NCI-H2081 (cell line): ENCODE measurements at regions not wholly inside any gene's neighbourhood (a gene's known extent, or its start where the extent isn't known, plus 50 kb on each side); places are given as distances from the start of the nearest gene placed in this dataset.
"Not testable (repeated sequence)": the region's sequence is repeated elsewhere in the genome, so short reads cannot be mapped to it uniquely, and the experiment has no call there.

Experiments used
- DNase-seq, 2 experiments: peaks; one replicate each; lab custom pipeline; 2025; lab: John Stamatoyannopoulos, UW

- DNase-seq: no peak
Observed at GRCh38 chr1:219560856-219561255, 52.0 kb downstream of the ZC3H11B start.

DNA sequence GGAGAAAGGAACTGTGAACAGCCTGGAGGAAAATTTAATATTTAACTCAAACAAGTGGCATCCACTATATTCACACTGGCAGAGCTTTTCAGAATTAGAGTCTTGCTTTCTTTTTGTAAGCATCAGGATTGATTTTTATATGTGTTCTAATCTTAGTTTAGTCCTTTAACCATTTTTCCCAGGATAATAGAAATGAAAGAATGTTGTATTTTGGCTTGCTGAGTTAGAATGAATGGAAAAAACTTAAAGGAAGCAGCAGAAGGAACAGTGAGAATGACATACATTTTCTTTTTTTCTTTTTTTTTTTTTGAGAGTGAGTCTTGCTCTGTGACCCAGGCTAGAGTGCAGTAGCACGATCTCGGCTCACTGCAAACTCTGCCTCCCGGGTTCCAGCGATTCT lies 53.0 kb downstream of the ZC3H11B start:
- DNase-seq: no peak

- DNase-seq: peak; percentile 20 to 66
Observed at GRCh38 chr1:219555806-219556205, 57.1 kb downstream of the ZC3H11B start.

DNA sequence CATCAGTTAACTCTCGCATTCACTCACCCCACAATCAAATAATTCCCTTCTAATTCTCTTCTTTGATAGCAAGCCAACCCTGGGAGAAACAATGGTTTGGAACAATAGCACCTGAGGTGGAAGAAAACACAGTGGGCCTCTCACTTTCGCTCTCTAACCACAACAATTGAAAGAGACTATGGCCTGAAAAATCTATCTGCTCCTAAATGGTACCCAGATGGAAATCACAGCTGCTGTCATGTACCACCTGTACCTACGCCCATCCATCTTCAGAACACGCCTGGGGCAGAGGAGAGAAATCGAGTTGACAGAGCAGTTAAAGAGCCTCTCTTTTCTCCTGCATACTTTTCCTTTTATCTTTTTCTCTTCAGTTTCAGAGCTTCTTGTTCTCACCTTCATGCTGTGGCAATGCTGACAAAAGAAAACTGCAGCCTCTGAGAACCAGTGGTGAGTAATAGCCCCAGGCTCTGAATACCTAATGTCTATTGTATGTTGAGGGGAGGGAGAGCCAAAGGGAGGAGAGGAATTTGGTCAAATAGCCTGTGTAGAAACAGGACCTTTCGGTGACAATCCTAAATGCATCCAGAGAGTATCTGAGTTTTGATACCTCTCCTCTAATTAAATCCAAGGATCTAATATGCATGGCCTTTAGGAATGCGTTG lies 57.7 kb downstream of the ZC3H11B start:
- peak; percentile 35 to 61 for DNase-seq

DNA sequence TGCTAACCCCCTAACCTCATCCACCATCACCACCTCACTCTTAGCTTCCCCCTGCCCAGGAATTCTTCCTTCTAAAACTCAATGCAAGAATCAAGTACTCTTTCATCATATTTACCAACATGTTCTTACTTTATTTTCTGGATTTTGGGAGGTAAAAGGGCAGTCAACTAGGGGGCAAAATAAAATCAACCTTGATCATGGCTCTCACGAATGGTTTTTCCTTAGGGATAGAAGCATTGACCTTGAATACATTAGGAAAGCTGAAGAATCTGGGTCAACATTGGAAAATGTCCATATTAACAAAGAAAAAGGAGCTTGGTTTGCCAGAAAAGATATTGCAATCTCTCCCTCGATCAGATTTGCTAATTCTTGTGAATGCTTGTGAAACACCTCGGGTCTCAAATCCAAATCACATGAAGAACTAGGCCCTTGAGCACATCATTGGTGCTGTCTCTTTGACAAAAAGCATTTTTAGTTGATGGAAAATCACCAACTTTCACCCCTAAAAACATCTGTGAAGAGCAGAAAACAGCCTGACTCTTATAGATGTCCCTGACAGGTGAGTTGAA lies 58.9 kb downstream of the ZC3H11B start:
- DNase-seq: no peak

DNA sequence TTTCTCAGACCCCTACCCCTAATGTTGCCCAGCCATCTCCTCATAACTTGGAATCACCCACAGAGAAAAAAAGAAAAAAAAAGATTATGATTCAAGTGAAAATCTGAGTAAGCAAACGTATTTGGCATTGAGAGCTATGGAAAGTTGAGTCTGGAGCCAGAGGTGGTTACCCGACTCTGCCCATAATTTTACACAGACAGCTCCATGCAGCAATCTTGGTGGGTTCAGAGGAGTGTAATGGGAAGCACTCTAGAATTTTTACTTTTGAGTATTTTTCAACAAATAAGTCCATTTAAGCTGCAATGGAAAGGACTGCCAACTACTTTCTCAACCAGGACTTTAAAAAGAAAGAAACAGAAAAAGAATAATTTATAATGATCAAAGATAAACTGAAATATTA lies 62.7 kb downstream of the ZC3H11B start:
- no peak for DNase-seq

DNA sequence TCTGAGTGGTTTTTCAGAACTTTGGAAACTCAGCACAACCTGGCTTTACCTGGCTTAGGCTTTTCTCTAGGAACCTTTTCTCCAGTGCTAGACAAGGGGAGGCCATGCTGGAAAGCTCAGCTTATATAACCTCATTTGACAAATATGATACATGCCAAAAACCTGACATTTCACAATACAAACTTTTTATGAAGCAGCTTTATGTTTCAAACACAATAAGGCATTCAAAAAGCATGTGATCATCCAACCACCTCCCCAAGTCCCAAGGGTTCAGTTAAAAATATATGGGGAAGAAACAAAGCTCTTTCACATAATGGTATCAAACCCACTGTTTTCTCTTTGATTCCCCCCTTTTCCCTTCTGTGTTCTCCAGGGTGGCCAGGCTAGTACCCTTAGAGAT lies 63.7 kb downstream of the ZC3H11B start:
- DNase-seq: no peak

- no peak for DNase-seq
Observed at GRCh38 chr1:219548386-219548785, 64.5 kb downstream of the ZC3H11B start.

GRCh38 chr1:219545756-219546155 lies 67.1 kb downstream of the ZC3H11B start:
- not testable (repeated sequence) for DNase-seq

DNA sequence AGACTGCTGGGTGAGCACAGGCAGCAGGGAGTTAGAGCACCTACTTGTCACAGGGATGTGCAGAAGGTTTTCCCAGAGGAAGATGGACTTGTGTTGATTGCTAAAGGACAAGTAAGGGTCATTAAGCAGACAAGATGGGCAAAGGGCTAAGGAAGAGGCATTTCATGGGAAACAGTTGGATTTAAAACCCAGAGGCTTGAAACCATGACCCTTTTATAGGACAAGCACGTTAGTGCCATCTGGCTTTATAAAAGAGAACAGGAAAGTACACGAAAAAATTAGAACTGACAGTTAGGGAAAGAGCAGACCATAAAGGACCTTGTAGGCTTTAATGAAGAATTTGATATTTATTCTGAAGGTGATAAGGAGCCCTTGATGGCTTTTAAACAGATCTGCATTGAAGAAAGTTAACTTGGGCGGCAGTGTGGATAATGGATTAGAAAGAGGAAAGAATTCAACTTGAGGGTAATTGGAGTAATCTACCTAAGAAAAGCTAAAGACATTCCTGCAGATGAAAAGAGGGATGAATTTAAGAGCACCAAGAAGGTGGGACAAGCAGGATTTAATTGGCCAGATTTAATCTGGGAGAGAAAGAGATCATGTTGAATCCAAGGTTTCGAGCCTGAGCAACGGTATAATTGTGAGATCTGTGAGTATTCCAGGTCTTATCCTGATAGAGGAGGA lies 68.6 kb downstream of the ZC3H11B start:
- no peak for DNase-seq

DNA sequence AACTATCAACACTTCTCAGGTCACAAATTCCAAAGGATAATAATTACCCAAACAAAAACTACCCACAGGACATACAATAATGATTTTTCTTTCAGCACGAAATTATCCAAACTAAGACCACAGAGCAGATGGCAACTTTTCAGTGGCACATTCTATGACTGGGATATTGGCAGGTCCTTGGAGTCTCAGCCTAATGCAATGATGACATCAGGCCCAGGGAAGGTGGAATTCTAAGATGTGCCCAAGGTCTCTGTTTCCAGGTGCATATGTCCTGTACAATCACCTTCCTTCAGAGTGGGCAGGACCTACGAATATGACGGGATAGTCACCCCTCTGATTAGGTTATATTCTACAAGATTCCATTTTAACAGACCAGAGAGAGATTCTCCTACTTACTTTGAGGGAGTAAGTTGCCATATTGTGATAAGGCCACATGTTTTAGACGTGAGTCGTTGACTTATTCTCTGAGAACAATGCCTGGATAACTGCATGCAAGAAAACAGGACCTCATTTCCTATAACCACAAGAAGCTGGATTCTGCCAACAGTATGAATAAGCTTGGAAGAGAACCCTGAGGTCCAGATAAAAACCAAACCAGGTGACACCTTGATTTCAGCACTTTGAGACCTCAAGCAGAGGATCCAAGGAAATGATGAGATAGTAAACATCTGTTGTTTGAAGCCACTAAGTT lies 69.9 kb downstream of the ZC3H11B start:
- DNase-seq: no peak

DNA sequence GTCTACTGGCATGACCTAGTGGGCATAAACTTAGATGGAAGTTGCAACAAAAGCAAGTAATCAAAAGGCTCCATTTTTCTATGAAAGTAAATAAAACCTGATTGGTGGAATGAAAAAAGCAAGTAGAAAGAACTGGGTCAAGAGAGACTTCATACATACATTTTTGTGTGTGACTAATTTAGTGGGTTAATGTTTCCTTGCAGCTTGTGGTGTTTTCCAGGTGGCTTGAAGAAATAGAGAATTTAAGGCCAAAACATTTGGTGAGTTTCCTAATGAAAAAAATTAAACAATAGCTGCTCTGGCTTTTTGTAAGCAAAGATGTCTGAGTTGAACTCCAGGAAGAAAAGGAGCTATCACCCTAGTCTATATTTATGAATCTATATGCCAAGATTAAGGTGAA lies 71.0 kb downstream of the ZC3H11B start:
- DNase-seq: no peak

DNA sequence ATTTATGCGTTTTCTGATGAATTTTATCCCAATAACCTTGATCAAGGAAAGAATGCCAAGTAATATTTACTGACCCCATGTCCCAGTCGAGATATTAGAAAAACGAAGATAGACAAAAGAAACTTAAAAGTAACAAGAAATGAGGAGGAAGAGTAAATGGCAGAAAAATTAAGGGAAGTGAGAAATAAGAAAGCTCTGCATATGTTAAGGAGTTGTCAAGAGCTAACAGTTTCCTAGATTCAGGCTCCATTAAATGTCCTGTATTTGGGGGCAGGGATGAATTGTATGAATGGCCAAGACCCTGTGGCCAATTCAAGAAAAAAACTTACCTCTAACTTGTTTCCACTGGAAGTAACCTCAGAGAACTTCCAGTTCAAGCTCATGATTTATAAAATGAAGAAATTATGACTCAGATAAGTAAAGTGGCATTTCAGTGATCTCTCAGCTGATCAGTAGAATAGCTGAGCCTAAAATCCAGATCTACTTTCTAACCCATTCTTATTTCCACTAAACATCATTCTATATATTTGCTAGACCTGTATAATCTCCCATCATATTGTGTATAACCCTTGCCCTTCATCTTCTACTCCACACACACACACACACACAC lies 73.2 kb downstream of the ZC3H11B start:
- DNase-seq: no peak

DNA sequence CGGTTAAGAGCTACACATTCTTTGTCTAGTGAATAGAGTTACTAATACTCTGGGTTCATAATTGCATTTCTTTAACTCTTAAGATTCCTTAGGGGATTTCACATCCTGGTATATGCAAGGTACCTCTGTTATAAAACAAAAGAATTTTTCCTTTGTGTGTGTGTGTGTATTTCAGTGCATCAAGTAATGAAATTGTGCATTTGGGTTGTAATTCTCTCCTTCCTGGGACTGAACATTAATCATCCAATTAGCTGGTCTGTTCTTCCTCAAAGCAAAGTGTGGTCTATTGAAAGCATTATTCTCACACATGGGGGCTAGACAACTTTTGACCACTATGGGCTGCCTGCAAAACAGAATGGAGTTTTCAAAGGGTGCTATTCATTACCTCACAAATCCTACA lies 74.0 kb downstream of the ZC3H11B start:
- DNase-seq: no peak

DNA sequence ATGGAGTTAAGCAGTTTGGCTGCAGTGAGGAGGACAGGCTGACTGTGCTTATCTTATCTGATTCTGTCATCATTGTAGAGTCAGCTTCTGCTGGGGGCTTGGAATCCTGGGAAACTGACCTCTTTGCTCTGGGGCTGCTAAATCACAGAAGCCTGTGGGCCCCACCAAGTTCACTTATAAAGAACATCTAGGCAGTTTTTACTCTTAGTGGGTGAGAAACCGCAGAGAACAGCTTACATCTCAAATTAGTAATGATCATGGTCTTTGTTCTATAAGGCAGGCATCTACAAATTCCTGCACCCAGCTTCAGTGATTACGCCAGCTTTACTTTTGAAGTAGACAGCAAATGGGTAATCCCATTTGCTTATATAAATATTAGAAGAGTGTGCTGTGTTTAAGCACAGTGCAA lies 75.7 kb downstream of the ZC3H11B start:
- no peak for DNase-seq

DNA sequence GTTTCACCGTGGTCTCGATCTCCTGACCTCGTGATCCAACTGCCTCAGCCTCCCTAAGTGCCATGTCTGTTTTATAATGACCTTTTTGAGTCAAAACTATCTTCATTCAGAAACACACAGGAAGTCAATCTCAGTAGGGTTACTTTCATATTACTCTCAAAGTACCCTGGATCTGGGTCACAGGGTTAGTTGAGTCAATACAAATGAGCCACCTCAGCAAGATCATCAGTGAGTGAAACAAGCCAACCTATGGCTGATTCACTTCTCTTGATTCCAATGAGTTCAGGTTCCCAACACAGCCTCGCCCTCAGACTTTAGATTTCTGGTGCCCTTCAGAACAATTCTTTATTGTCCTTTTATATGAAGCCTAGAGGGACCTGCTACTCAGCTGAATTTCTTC lies 76.9 kb downstream of the ZC3H11B start:
- DNase-seq: no peak

DNA sequence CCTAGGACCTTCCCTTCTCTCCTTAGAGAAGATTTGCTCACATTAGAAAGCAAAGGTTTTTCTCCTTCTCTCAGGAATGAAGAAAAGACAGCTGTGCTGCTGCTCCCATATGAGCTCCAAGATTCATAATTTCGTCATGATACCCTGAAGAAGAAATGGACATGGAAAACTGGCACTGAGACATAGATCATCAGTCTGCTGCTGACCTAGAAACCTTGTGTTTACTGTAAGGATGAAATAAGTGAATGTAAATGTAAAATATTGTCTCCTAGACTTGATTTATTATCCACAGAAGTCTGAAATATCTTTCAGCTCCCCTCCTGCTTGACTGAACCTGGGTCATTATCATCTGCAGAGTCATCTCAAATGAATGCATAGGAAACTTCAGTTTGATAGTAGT lies 77.9 kb downstream of the ZC3H11B start:
- DNase-seq: no peak

DNA sequence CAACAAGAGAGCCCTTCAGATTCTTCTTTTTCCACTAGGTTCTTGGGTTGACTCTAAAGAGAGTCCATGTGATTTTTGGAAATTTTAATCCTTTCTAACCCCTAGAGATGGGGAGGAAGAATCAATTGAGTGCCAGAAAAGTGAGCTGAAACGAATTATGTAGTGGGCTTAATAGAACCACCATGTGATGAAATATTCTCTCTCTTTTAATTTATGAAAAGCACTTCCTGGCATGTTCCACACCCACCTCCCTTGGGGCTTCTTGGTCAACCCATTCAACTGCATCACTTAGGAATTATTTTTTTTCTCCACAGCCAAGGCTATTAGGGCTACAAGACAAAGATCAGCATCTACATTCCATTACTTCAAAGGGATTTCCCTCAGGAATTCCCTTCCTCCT lies 79.6 kb downstream of the ZC3H11B start:
- DNase-seq: no peak

DNA sequence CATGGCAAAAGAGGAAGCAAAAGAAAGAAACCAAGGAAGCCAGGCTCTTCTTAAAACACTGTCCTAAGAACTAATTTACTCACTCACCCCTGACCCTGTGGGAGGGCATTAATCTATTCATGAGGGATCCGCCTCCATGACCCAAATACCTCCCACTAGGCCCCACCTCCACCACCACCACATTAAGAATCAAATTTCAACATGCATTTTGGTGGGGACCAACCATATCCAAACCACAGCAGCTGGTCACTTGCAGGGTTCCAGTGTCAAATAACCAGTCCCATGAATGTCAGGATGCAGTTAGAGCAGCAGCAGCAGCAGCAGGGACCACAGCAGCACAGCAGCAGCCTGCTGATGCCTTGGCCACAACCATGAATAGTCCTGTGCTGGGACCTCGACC lies 83.8 kb downstream of the ZC3H11B start:
- no peak for DNase-seq

DNA sequence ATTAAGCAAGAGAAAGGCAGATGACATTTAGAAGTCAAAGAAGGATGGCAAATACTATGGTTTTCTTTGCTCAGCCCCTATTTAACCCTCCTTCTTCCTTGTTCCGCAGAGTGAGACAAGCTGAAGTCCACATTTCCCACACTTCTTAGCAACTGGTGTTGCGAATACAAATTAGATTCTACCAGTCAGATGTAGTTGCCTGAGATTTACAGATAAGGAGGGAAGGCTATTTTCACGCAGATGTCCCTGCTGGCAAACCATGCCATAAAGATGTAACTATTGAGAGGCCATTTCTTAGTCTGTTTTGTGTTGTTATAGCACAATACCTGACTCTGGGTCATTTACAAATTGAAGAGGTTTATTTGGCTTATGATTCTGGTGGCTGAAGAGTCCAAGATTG lies 84.3 kb downstream of the ZC3H11B start:
- no peak for DNase-seq

DNA sequence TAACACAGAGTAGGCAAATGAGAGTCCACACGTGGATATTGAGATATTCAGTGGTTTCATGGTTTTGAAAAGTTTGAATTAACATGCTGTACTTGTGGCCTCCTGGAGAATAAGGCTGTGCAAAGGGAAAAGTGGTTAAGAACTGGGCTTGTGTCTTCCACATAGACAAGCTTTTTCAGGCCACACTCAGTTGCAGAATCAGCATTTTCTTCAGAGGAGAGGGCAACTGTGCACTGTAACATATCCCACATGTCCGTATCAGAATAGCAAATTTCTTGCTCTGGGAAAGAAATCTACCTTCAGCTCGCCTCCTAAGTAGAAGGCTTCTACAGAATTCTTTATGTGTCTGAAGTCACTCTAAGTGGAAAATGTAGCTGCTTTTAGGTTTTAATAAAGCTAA lies 84.9 kb downstream of the ZC3H11B start:
- no peak for DNase-seq

GRCh38 chr1:219526074-219526473 lies 86.8 kb downstream of the ZC3H11B start:
- DNase-seq: no peak

- peak; percentile 38 to 64 for DNase-seq
Observed at GRCh38 chr1:219523411-219523810, 89.5 kb downstream of the ZC3H11B start.
